Psoas muscle (tissue), 7 donors: ENCODE measurements at regions not wholly inside any gene's neighbourhood (a gene's known extent, or its start where the extent isn't known, plus 50 kb on each side); places are given as distances from the start of the nearest gene placed in this dataset.

ENCODE experiments used
- ATAC-seq, 4 donors: fragments of 200-7000 bp; cut with Tn5 transposase; one replicate each; pipeline ENCODE4 v1.9.1; 2020; ENCODE audit warnings: moderate library complexity in 3 of 4, mild to moderate bottlenecking in 2 of 4
- DNase-seq, 2 donors: peaks; one replicate each; pipeline ENCODE4 v3.0.0-alpha.2; 2020
- H3K27ac ChIP-seq: fragments of 200-600 bp; one replicate; pipeline ENCODE4 v1.8.0; 2022
- H3K27me3 ChIP-seq, 3 donors: fragments of 200-600 bp in 1 of 3; one replicate each; pipeline versions ENCODE4 v1.6.1 to v1.8.0; 2013 to 2022; ENCODE audit warnings: low read length in 2 of 3, mild to moderate bottlenecking in 2 of 3, moderate library complexity in 1 of 3; ENCODE audit not compliant: insufficient read depth in 3 of 3
- H3K36me3 ChIP-seq, 2 donors: fragments of 200-600 bp in 1 of 2; one replicate each; pipeline versions ENCODE4 v1.6.1 to v1.8.0; 2013 to 2022; ENCODE audit warnings: low read depth in 1 of 2, mild to moderate bottlenecking in 1 of 2, moderate library complexity in 1 of 2; ENCODE audit not compliant: insufficient read depth in 1 of 2
- H3K4me1 ChIP-seq: fragments of 200-600 bp; one replicate; pipeline ENCODE4 v1.8.0; 2022
- H3K4me3 ChIP-seq: fragments of 200-600 bp; one replicate; pipeline ENCODE4 v1.8.0; 2022; ENCODE audit warnings: mild to moderate bottlenecking
- H3K9me3 ChIP-seq: fragments of 200-600 bp; one replicate; pipeline ENCODE4 v1.8.0; 2022
- WGBS, 3 donors: extraction: QIAGEN DNeasy Blood & Tissue Kit; methylation state at CpG; one replicate each; pipeline versions ENCODE4 v1.1.6 to v1.1.7; 2013; 5-methylcytosine and 5-hydroxymethylcytosine counted together
- intact Hi-C, 2 donors: fragments of 100-400 bp; cut with DNase I; formaldehyde crosslinking; loops; one replicate each; pipeline versions ENCODE4 v1.11.0 to v1.14.2; 2022
- TF ChIP-seq, protein P1 (sequence below): fragments of 200-600 bp; IDR thresholded peaks from one replicate; pipeline ENCODE4 v1.8.0; 2022; ENCODE audit warnings: antibody characterized with exemption
- donor health status: healthy with polysubstance abuse.
- donor health status: DM: no; HTN: no; CAD: no; lungs with moderate emphysema.
- donor health status: Bipolar disorder and iron deficiency.
- donor health status: healthy.
- donor health status: DM: yes; HTN: yes; CAD: no.
- donor health status: DM: no; HTN: no; CAD: no.
- donor health status: DM: yes; HTN: yes; CAD: no.

GRCh38 chr5:164753434-164753833, 1248.0 kb downstream of the MAT2B start:
- WGBS, 3 donors, result 49 to 63% (median 50%) methylated on average over 1 of the region's 1 CpG
- Histone ChIP-seq H3K27ac (no peak overlapping the region), H3K4me3 (no peak overlapping the region), H3K27me3 (no peaks in the 10 kb centered on the region), H3K36me3 (no peaks in the 10 kb centered on the region), H3K4me1 (no peaks in the 10 kb centered on the region), H3K9me3 (no peaks in the 10 kb centered on the region)
- DNase-seq (no peak), ATAC-seq (no peak)
- intact Hi-C loops, result no loop called here
- TF ChIP-seq, protein P1, sequence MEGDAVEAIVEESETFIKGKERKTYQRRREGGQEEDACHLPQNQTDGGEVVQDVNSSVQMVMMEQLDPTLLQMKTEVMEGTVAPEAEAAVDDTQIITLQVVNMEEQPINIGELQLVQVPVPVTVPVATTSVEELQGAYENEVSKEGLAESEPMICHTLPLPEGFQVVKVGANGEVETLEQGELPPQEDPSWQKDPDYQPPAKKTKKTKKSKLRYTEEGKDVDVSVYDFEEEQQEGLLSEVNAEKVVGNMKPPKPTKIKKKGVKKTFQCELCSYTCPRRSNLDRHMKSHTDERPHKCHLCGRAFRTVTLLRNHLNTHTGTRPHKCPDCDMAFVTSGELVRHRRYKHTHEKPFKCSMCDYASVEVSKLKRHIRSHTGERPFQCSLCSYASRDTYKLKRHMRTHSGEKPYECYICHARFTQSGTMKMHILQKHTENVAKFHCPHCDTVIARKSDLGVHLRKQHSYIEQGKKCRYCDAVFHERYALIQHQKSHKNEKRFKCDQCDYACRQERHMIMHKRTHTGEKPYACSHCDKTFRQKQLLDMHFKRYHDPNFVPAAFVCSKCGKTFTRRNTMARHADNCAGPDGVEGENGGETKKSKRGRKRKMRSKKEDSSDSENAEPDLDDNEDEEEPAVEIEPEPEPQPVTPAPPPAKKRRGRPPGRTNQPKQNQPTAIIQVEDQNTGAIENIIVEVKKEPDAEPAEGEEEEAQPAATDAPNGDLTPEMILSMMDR, result no peak

DNA sequence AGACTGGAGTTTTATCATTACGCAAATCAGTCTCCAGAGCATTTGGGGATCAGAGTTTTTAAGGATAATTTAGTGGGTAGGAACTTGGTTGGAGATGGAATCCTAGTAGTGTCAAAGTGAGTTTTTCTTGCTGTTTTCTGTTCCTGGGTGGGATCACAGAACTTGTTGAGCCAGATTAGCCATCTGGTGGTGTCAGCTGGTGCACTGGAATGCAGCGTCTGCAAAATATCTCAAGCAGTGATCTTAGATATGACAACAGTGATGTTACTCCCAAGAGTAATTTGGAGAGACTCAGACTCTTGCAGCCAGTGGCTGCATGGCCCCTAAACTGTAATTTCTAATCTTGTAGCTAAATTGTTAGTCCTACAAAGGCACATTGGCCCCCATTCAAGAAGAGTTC, 1257.8 kb downstream of the MAT2B start:
- TF ChIP-seq, protein P1, result no peak
- no peaks in the 10 kb centered on the region for H3K4me1 ChIP-seq
- H3K27ac ChIP-seq, result no peak overlapping the region
- WGBS, 3 donors, result 39 to 59% (median 46%) methylated on average over 2 of the region's 2 CpGs
- no peak for ATAC-seq
- no peaks in the 10 kb centered on the region for H3K27me3 ChIP-seq
- H3K36me3 ChIP-seq, result no peaks in the 10 kb centered on the region
- DNase-seq, result no peak
- no peak overlapping the region for H3K4me3 ChIP-seq
- no peaks in the 10 kb centered on the region for H3K9me3 ChIP-seq
- intact Hi-C loops, result no loop called here

GRCh38 chr5:164772122-164772521, 1266.7 kb downstream of the MAT2B start:
- WGBS, 3 donors, result 70 to 77% (median 73%) methylated on average over 3 of the region's 3 CpGs
- Histone ChIP-seq H3K9me3 (no peaks in the 10 kb centered on the region), H3K36me3 (no peaks in the 10 kb centered on the region), H3K27me3 (no peaks in the 10 kb centered on the region), H3K4me3 (no peak overlapping the region), H3K4me1 (no peaks in the 10 kb centered on the region), H3K27ac (no peak overlapping the region)
- TF ChIP-seq, protein P1, result no peak
- DNase-seq, result no peak
- intact Hi-C loops, result no loop called here
- ATAC-seq, result no peak

DNA sequence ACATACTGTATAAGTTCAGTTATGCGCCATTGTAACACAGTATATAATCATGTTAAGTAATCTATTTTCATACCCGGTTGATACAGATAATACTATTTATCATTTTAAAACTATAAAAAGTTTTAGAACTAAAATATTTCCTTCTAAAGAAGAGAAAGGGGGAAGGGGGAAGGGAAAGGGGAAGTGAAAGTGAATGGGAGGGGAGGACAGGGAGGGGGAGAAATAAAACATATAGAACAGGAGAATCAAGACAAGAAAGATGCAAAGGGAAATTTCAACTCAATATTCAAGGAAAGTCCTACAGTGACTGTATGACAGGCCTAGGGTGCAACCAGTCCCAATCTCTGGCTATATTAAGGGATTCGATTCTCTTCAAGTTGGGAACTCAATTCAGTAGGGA, 1278.8 kb downstream of the MAT2B start:
- no peak for DNase-seq
- H3K36me3 ChIP-seq, result no peaks in the 10 kb centered on the region
- no peaks in the 10 kb centered on the region for H3K9me3 ChIP-seq
- no peak overlapping the region for H3K4me3 ChIP-seq
- no peaks in the 10 kb centered on the region for H3K27me3 ChIP-seq
- TF ChIP-seq, protein P1, result no peak
- H3K27ac ChIP-seq, result no peak overlapping the region
- intact Hi-C loops, result no loop called here
- no peak for ATAC-seq
- 89 to 97% (median 91%) methylated on average over 3 of the region's 3 CpGs for WGBS, 3 donors
- no peaks in the 10 kb centered on the region for H3K4me1 ChIP-seq

DNA sequence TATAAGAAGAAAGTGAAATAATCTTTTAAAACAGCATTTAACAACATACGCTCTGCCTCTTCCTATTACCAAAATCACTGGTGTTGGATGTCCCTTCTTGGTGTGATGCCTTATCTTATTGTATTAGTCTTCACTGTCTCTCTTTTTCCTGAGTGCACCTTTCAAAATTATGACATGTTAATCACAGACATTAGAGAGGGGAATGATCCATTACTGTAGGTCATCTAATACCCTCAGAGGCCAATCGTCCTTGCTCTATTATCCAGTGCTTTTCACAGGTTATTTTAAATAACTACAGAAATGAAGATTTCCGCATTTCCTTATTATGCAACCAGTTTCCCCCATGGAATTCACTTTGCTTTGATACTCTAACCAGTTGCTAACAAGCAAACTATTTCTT, 1292.7 kb downstream of the MAT2B start:
- 66 to 69% (median 67%) methylated on average over 3 of the region's 3 CpGs for WGBS, 3 donors

More for the DNA sequence above, 1292.7 kb downstream of the MAT2B start:
- no peak for DNase-seq
- H3K9me3 ChIP-seq, result no peaks in the 10 kb centered on the region
- H3K4me3 ChIP-seq, result no peak overlapping the region
- H3K27me3 ChIP-seq, result no peaks in the 10 kb centered on the region
- intact Hi-C loops, result no loop called here
- no peak overlapping the region for H3K27ac ChIP-seq
- no peaks in the 10 kb centered on the region for H3K4me1 ChIP-seq
- ATAC-seq, result no peak
- TF ChIP-seq, protein P1, result no peak
- H3K36me3 ChIP-seq, result no peaks in the 10 kb centered on the region
